Stimulated activated naive B cell treated with anti-CD40 and anti-IgM and Interleukin-4, amounts not matched to agents 10 μg/mL and 1 μg/mL and 100 μg/mL, for 72 hours (primary cell): ENCODE measurements at regions not wholly inside any gene's neighbourhood (a gene's known extent, or its start where the extent isn't known, plus 50 kb on each side); places are given as distances from the start of the nearest gene placed in this dataset.
"Not testable (repeated sequence)": the region's sequence is repeated elsewhere in the genome, so short reads cannot be mapped to it uniquely, and the experiment has no call there.

Experiments used
- ATAC-seq, 2 donors: fragments of 150-1000 bp; cut with Tn5 transposase; replicated peaks; 2 replicates each; pipeline ENCODE4 v1.10.0; 2021; ENCODE audit warnings: moderate library complexity in 1 of 2
- DNase-seq: peaks from one replicate; pipeline ENCODE4 v3.0.0; 2021
- H3K27ac Mint-ChIP-seq: one replicate; pipeline ENCODE4 v1.8.0; 2022; ENCODE audit warnings: mild to moderate bottlenecking, mixed read lengths
- H3K27me3 Mint-ChIP-seq, 2 donors: one replicate each; pipeline ENCODE4 v1.8.0; 2022; ENCODE audit warnings: mixed read lengths in 2 of 2
- H3K36me3 Mint-ChIP-seq, 2 donors: one replicate each; pipeline ENCODE4 v1.8.0; 2022; ENCODE audit warnings: mixed read lengths in 2 of 2, mild to moderate bottlenecking in 1 of 2
- H3K4me1 Mint-ChIP-seq, 2 donors: one replicate each; pipeline ENCODE4 v1.8.0; 2022; ENCODE audit warnings: mixed read lengths in 2 of 2, mild to moderate bottlenecking in 1 of 2
- H3K4me3 Mint-ChIP-seq, 2 donors: one replicate each; pipeline ENCODE4 v1.8.0; 2022; ENCODE audit warnings: mild to moderate bottlenecking in 2 of 2, mixed read lengths in 2 of 2, moderate library complexity in 1 of 2
- H3K9me3 Mint-ChIP-seq, 2 donors: one replicate each; pipeline ENCODE4 v1.8.0; 2022; ENCODE audit warnings: mixed read lengths in 2 of 2, mild to moderate bottlenecking in 1 of 2

- Mint-ChIP-seq H3K4me3 (no peak overlapping the region), H3K36me3 (no peaks in the 10 kb centered on the region), H3K27me3 (no peaks in the 10 kb centered on the region), H3K4me1 (no peaks in the 10 kb centered on the region), H3K27ac (no peak overlapping the region), H3K9me3 (peaks cover 0 to 2% of the 10 kb centered on the region in 2 donors)
- DNase-seq = no peak
- no peak for ATAC-seq
These were observed 52.8 kb upstream of the IL1RAPL2 start for GRCh38 chrX:104513162-104513561.

- no peak for ATAC-seq
- Mint-ChIP-seq H3K27me3 (no peaks in the 10 kb centered on the region), H3K4me1 (no peaks in the 10 kb centered on the region)
These were observed 55.2 kb upstream of the IL1RAPL2 start for GRCh38 chrX:104510801-104511200.

DNA sequence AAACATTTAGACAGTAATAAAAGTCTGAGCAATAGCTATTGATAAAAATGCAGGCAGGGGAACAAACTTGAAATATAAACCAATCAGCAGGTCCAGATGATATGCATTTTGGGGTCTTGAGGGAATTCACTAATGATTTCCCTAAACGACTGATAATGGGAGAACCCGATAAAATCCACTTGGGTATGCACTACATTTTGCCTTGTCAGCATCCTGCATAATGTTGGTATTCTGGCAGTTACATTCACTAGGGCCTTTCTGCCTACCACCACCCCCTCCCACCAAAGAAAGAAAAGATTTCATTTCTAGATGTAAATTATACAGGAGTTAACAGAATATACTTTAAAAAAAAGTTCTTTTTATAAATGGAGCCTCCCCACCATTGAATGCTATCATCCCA lies 63.5 kb upstream of the IL1RAPL2 start:
- Mint-ChIP-seq H3K4me3 (no peak overlapping the region), H3K27me3 (no peaks in the 10 kb centered on the region), H3K36me3 (no peaks in the 10 kb centered on the region), H3K9me3 (no peaks in the 10 kb centered on the region), H3K4me1 (no peaks in the 10 kb centered on the region), H3K27ac (no peak overlapping the region)
- ATAC-seq (no peak), DNase-seq (no peak)

More at GRCh38 chrX:104510801-104511200, 55.2 kb upstream of the IL1RAPL2 start:
- H3K36me3 Mint-ChIP-seq = no peaks in the 10 kb centered on the region
- peaks cover 0 to 2% of the 10 kb centered on the region in 2 donors for H3K9me3 Mint-ChIP-seq
- H3K4me3 Mint-ChIP-seq = no peak overlapping the region
- H3K27ac Mint-ChIP-seq = no peak overlapping the region
- no peak for DNase-seq

DNA sequence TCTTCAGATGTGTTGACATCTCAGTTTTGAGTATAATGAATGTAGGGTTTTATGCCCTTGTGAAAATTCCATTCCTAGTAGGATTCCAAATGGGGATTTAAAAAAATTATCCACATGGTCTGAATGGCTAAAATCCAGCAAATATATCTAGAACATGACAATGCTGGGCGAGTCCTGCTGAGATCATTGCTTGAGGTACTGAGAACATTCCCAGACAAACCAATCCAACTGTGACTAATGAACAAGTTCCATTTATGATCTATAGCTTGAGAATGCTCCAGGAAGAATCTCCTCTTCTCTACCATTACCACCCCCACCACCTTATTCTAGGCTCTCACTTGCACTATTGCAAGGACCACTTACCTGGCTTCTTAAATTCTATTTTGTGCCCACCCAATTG lies 77.2 kb upstream of the IL1RAPL2 start:
- H3K9me3 Mint-ChIP-seq = peaks cover 0 to 2% of the 10 kb centered on the region in 2 donors
- ATAC-seq (no peak), DNase-seq (no peak)
- peaks cover 5 to 7% of the 10 kb centered on the region in 2 donors for H3K27me3 Mint-ChIP-seq
- H3K4me3 Mint-ChIP-seq = no peak overlapping the region
- no peaks in the 10 kb centered on the region for H3K4me1 Mint-ChIP-seq
- no peaks in the 10 kb centered on the region for H3K36me3 Mint-ChIP-seq
- no peak overlapping the region for H3K27ac Mint-ChIP-seq

DNA sequence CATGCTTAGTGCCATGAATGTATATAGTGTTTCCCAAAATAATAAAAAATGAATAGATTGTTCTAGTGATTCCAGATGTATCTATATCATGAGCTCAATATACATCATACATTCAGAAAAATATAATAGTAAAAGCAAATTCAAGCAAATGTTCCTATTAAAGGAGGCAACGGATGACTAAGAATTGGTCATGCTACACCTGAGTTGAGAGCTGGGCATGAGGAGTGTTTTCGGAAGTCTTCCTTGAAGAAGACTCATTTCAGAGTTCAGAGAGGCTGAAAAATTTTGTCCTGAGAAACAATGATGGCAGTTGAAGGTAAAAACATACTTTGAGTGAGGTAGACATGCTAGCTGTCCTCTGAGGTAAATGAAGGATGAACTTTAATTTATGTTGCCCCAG lies 79.3 kb upstream of the IL1RAPL2 start:
- H3K9me3 Mint-ChIP-seq = no peaks in the 10 kb centered on the region
- H3K27me3 Mint-ChIP-seq = peaks cover 0 to 9% of the 10 kb centered on the region in 2 donors
- H3K36me3 Mint-ChIP-seq = no peaks in the 10 kb centered on the region
- DNase-seq (no peak), ATAC-seq (no peak)
- H3K27ac Mint-ChIP-seq = no peak overlapping the region
- H3K4me1 Mint-ChIP-seq = no peaks in the 10 kb centered on the region
- no peak overlapping the region for H3K4me3 Mint-ChIP-seq

GRCh38 chrX:104482757-104483156 lies 83.2 kb upstream of the IL1RAPL2 start:
- Mint-ChIP-seq H3K27me3 (peaks cover 0 to 9% of the 10 kb centered on the region in 2 donors), H3K36me3 (no peaks in the 10 kb centered on the region), H3K9me3 (no peaks in the 10 kb centered on the region), H3K4me1 (no peaks in the 10 kb centered on the region), H3K27ac (no peak overlapping the region), H3K4me3 (no peak overlapping the region)
- no peak for DNase-seq
- no peak for ATAC-seq

DNA sequence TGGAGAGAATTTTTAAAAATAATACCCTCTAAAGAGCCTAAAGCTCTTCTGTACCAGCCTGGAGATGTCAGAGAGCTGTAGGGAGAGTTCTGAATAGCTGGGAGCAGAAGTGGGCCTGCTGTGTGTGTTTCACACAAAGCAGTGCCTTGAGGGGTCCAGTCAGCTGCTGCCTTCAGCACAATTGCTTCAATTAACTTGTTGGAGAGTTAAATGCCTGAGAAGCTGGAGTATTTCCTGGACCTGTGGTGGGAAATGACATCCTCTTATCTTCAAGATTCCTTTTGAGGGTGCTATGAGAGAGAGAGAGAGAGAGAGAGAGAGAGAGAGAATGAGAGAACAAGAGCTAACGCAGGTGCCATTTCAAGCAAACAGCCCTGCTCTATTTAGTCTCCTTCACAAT lies 96.2 kb upstream of the IL1RAPL2 start:
- H3K4me1 Mint-ChIP-seq = no peaks in the 10 kb centered on the region
- no peak overlapping the region for H3K27ac Mint-ChIP-seq
- H3K9me3 Mint-ChIP-seq = no peaks in the 10 kb centered on the region

GRCh38 chrX:104459796-104460195 lies 106.2 kb upstream of the IL1RAPL2 start:
- DNase-seq (no peak), ATAC-seq (no peak)
- H3K27me3 Mint-ChIP-seq = no peaks in the 10 kb centered on the region
- peaks cover 1 to 14% of the 10 kb centered on the region in 2 donors for H3K9me3 Mint-ChIP-seq
- H3K27ac Mint-ChIP-seq = no peak overlapping the region
- H3K4me3 Mint-ChIP-seq = no peak overlapping the region
- no peaks in the 10 kb centered on the region for H3K4me1 Mint-ChIP-seq
- no peaks in the 10 kb centered on the region for H3K36me3 Mint-ChIP-seq

More for the DNA sequence above, 96.2 kb upstream of the IL1RAPL2 start:
- Mint-ChIP-seq H3K36me3 (no peaks in the 10 kb centered on the region), H3K27me3 (peaks cover 0 to 5% of the 10 kb centered on the region in 2 donors), H3K4me3 (no peak overlapping the region)
- ATAC-seq = no peak
- no peak for DNase-seq

DNA sequence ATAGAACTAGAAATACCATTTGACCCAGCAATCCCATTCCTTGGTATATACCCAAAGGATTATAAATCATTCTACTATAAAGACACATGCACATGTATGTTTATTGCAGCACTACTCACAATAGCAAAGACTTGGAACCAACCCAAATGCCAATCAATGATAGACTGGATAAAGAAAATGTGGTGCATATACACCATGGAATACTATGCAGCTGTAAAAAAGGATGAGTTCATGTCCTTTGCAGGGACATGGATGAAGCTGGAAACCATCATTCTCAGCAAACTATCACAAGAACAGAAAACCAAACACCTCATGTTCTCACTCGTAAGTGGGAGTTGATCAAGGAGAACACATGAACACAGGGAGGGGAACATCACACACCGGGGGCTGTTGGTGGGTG lies 108.9 kb upstream of the IL1RAPL2 start:
- not testable (repeated sequence) for H3K4me1 Mint-ChIP-seq, H3K4me3 Mint-ChIP-seq, H3K27me3 Mint-ChIP-seq, DNase-seq, ATAC-seq, H3K36me3 Mint-ChIP-seq, H3K27ac Mint-ChIP-seq
- H3K9me3 Mint-ChIP-seq = peaks cover 0 to 14% of the 10 kb centered on the region in 2 donors

DNA sequence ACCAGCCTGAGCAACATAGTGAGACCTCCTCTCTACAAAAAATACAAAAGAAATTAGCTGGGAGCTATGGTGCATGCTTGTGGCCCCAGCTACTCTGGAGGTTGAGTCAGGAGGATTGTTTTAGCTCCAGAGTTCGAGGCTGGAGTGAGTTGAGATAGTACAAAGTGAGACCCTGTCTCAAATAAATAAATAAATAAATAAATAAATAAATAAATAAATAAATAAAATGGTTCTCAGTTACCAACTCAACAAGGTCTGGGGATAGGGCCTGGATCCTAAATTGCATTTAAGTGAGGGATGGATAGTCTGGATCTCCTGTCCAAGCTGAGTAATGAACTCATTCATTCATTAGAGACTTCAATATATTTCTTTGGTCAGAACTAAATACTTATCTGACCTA lies 115.7 kb upstream of the IL1RAPL2 start:
- H3K9me3 Mint-ChIP-seq = no peaks in the 10 kb centered on the region
- no peak overlapping the region for H3K27ac Mint-ChIP-seq
- no peak overlapping the region for H3K4me3 Mint-ChIP-seq
- no peak for DNase-seq
- no peaks in the 10 kb centered on the region for H3K4me1 Mint-ChIP-seq
- H3K36me3 Mint-ChIP-seq = no peaks in the 10 kb centered on the region
- ATAC-seq = no peak
- H3K27me3 Mint-ChIP-seq = no peaks in the 10 kb centered on the region

GRCh38 chrX:104445591-104445990 lies 120.4 kb upstream of the IL1RAPL2 start:
- H3K9me3 Mint-ChIP-seq = no peaks in the 10 kb centered on the region
- H3K4me1 Mint-ChIP-seq = no peaks in the 10 kb centered on the region
- no peaks in the 10 kb centered on the region for H3K36me3 Mint-ChIP-seq
- no peaks in the 10 kb centered on the region for H3K27me3 Mint-ChIP-seq
- DNase-seq (no peak), ATAC-seq (no peak)
- H3K27ac Mint-ChIP-seq = no peak overlapping the region
- no peak overlapping the region for H3K4me3 Mint-ChIP-seq

GRCh38 chrX:104435249-104435648 lies 130.8 kb upstream of the IL1RAPL2 start:
- Mint-ChIP-seq H3K9me3 (peaks cover 6% of the 10 kb centered on the region in 2 donors), H3K27ac (no peak overlapping the region), H3K4me3 (no peak overlapping the region), H3K4me1 (no peaks in the 10 kb centered on the region), H3K36me3 (no peaks in the 10 kb centered on the region), H3K27me3 (no peaks in the 10 kb centered on the region)
- DNase-seq = no peak
- ATAC-seq = no peak

- ATAC-seq (no peak), DNase-seq (no peak)
- Mint-ChIP-seq H3K4me3 (no peak overlapping the region), H3K9me3 (no peaks in the 10 kb centered on the region), H3K27me3 (no peaks in the 10 kb centered on the region), H3K36me3 (no peaks in the 10 kb centered on the region), H3K27ac (no peak overlapping the region), H3K4me1 (no peaks in the 10 kb centered on the region)
These were observed 133.7 kb upstream of the IL1RAPL2 start for GRCh38 chrX:104432321-104432720.

GRCh38 chrX:104430742-104431119 lies 135.3 kb upstream of the IL1RAPL2 start:
- DNase-seq = no peak
- no peaks in the 10 kb centered on the region for H3K4me1 Mint-ChIP-seq
- H3K9me3 Mint-ChIP-seq = no peaks in the 10 kb centered on the region
- H3K36me3 Mint-ChIP-seq = no peaks in the 10 kb centered on the region
- no peak overlapping the region for H3K4me3 Mint-ChIP-seq
- H3K27me3 Mint-ChIP-seq = peaks cover 0 to 5% of the 10 kb centered on the region in 2 donors
- no peak overlapping the region for H3K27ac Mint-ChIP-seq
- no peak for ATAC-seq

DNA sequence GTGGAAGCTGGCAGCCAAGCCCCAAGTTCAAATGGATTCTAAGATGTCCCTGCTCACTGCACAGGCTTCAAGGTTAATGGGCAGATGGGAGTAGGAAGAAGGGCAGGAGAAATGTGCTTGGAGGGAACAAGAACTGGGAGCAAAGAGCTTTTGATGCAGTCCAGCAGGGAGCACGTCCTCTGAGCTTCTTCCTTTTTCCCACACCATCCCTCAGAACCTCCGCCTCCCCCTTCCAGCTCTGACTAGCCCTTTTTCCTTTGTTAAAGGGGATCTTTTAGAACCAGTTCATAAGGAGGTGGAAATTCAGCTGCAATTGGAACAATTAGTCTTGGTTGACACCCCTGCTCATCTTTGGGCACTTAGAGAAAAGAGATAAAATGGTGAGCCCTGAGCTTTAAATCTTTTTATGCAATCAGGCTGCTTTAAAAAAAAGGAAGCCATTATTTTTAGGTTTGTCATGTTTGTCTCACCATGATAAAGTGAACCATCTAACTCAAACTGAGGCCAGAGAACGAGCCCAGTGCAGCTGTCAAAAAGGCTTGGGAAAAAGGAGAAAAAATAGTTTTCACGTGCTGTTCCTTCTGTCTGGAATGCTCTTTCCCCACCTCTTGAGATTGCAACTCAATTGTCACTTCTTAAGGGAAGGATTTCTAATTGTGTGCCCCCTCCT lies 135.8 kb upstream of the IL1RAPL2 start:
- Mint-ChIP-seq H3K27me3 (peaks cover 0 to 5% of the 10 kb centered on the region in 2 donors), H3K4me3 (no peak overlapping the region), H3K9me3 (no peaks in the 10 kb centered on the region), H3K36me3 (no peaks in the 10 kb centered on the region), H3K4me1 (no peaks in the 10 kb centered on the region), H3K27ac (no peak overlapping the region)
- DNase-seq = no peak
- ATAC-seq = no peak

- ATAC-seq (no peak), DNase-seq (no peak)
- H3K9me3 Mint-ChIP-seq = no peaks in the 10 kb centered on the region
- H3K27ac Mint-ChIP-seq = no peak overlapping the region
- H3K4me1 Mint-ChIP-seq = no peaks in the 10 kb centered on the region
- no peak overlapping the region for H3K4me3 Mint-ChIP-seq
- H3K36me3 Mint-ChIP-seq = no peaks in the 10 kb centered on the region
- H3K27me3 Mint-ChIP-seq = peaks cover 0 to 5% of the 10 kb centered on the region in 2 donors
These were observed 137.8 kb upstream of the IL1RAPL2 start for GRCh38 chrX:104428231-104428630.
